Stimulated activated CD8-positive, alpha-beta memory T cell treated with anti-CD3 and anti-CD28 coated beads, Interleukin-12 subunit alpha, Interleukin-12 subunit beta, amount 100 ng/mL, for 4 hours (primary cell): ENCODE measurements at regions not wholly inside any gene's neighbourhood (a gene's known extent, or its start where the extent isn't known, plus 50 kb on each side); places are given as distances from the start of the nearest gene placed in this dataset.
"Not testable (repeated sequence)": the region's sequence is repeated elsewhere in the genome, so short reads cannot be mapped to it uniquely, and the experiment has no call there.

Experiments used
- DNase-seq: peaks from one replicate; pipeline ENCODE4 v3.0.0-alpha.2; 2020; ENCODE audit warnings: low read depth

DNA sequence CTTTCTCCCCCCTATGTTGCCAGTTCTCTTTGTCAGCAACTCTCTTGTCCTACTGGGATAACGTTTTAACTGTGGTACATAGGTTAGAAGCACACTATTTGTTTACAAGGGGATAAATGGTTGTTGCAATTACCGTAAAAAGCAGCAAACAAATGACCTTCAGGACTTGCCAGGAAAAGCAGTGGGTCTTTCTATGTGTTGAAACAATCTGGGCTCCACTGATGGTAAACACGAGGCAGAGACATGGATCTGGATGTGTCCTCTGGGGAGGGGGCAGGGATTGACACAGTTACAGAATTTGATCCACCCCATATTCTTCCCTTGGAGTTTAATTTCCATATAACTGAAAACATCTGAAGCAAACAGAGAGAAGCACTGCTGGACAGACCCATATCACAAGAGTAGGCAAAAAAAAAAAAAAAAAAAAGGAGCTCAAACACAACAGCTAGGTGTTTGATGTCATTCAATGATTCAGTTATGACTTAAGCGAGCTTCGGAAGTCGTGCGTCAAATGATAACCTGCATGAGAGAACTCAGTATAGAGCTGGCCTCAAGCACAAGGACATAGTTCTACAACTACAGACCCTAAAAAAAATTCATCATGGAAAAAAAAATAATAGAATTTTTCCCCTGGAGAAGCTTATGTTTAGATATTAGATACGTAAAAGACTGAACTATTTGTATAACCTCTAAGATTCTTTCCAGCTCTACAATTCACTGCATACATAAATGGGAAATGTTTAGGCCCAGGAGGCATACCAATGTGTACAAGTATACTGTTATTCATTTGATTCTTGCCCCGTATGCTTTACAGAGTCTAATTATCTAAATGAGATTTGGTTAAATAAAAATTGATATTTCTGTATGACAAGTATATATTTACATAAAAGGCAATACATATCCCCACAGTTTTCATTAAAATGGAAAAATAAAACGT is 127.7 kb downstream of the ALDH8A1 start:
- DNase-seq = no peak

DNA sequence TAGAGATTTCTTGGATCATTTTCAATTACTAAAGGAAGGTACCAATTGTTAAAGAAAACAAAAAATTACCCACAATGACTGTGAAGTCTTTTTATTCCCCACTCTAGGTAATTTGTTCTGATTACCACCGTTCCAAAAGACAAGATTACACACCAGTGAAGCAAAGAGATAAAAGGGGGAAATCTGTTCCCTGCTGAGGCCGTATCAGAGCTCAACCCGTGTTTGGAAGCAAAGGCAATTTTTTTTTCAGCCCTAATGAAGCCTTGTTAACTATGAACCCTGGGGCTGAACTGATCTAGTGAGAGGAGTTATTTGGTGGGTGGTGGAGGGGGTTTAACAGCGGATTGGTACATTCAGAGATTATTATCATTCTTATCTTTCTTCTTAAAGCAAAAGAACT is 128.5 kb downstream of the ALDH8A1 start:
- DNase-seq = no peak

DNA sequence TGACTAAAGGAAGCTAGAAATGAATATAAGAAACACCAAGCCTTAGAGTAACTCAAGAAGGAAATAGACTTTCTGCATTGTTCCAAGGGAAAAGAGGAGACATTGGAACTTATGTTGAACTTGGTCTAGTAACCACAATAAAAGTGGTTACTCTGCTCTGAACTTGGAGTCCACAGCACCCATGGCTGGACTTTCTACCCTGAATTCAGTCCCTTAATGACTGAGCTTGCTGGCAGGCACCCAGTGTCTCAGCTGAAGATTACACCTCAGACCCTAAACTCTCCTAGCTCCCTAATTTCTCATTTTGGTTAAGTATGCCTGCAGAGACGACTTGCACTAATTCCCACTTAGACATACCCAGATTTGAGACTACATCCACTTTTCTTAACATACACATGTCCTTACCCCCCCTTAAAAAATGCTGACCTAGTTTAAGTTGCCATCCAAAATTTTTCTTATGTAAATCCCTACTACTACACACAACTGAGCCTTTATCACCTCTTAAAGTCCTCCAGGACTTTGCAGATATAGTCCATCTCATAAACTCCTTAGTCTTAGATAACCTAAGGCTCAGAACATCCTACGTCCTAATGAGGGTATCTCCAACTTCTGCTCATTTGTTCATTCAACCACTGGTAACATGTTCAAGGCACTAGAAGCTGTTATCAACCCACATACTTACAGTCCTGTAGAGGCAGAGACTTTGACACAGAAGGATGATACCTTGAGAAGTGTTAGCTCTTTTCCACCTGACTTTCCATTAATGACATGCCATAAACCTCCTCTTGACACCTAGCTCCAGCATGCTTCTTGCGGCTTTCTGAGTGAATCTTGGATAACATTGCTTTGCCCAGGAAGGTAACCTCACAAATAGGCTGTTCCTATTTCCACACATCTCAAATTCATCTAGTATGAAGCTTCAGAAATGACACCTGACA is 129.8 kb downstream of the ALDH8A1 start:
- no peak for DNase-seq

DNA sequence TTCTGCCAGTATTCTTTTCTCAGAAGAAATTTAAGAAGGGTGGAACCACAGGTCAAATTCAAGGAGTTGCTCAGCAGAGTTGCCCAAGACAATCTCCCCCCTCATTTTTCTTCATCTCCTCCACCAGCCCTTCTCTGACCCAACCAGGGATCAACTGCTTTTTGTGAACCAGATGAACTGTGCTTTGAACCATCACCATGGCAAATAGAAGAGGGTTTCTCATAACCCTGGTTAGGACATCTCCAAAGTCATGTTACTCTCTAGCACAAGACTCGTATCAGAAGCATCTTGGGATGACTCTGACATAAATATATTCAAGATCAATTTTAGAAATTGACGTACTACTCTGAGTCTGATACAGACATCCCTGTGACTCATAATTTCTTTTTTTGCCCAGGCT is 130.7 kb downstream of the ALDH8A1 start:
- DNase-seq = no peak

DNA sequence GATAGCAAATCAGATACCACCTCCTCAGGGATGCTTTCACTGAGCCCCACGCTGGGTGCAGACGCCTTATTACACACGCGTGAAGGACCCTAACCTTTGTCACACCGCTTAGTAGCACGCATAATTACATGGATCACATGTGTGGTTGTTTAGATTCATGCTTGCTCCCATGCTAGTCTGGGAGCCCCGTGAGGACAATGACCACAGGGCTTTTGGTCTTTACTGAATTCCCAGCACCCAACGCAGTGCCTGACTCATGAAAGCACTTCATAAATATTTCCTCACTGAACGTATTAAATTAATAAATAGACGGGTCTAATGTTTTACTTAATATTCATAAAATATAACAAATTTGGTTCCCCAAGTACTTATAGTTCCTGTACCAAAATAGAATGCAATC is 132.5 kb downstream of the ALDH8A1 start:
- no peak for DNase-seq

DNA sequence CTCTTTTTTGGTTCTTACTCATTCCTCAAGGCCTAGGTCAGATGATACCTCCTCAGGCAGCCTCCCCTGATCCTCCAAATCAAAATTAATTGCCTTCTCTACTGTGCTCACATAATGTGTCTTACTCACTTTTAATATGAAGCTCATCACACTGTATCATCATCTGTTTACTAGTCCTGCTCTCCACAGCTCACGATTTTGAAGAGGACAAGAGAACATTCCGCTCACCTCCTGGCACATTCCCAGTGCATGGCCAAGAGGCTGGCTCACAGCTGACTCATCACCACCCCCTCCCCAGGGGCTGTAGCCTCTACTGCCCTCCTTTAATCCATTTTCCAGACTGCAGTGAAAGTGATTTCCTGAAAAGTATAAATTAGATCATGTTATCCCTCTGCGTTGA is 133.1 kb downstream of the ALDH8A1 start:
- no peak for DNase-seq

DNA sequence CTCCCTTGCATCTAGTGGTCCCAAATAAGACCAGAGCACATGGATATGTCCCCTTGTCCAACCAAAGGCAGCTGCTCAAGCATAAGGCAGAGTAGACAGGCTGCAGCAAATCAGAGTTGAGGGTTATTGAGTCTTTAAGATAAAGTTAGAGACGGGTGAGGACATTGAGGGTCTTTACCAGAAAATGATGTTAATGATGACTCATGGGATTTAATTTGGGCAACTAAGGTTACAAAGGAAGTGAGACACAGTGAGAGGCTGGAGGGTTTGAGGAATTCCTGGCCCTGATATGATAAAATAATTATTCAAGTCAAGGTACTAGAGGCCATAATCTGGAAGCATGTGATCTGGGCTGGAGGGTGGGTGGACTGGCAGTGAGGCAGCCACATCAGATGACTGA is 133.6 kb downstream of the ALDH8A1 start:
- DNase-seq = no peak

DNA sequence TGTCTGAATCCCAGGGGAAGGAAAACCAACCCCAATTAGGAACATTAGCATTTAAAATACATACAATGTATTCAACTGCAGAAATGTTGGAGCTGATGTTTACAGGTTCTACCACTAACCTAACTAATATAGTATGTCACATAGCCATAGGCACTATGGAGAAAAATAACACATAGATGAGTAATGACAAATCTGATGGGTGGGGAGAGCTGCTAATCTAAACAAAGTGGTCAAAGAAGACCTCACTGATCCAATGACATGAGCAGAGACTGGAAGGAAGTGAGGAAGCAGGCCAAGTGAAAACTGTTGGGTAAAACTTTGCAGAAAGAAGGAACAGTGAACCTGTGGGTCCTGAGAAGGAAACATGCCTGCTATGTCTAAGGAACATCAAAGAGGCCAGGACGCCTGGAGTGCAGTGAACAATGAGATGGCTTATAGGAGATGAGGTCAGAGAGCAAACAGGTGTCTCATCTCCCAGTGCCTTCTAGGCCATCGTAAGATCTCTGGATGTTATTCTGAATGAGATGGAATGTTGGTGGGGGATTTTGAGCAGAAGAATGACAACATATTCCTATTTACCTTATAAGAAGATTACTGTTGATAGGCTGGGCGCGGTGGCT is 135.7 kb downstream of the ALDH8A1 start:
- no peak for DNase-seq

DNA sequence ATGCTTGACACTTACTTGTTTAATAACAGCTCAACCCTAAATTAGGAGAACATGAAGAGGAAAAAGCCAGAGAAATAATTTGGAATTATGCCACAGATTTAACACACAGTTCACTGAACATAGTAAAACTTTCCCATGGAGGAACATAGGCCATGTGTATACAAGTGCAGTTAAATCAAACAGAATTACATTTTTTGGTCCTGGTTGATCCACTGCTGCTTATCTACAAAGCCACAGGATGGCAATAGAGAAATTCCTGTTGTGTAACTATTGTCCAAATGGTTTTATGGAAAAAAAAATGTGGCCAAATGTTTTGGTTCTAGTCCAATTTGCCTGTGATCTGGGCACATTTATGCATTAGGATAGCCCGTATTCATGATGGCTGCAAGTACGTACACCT is 136.8 kb downstream of the ALDH8A1 start:
- DNase-seq = no peak

DNA sequence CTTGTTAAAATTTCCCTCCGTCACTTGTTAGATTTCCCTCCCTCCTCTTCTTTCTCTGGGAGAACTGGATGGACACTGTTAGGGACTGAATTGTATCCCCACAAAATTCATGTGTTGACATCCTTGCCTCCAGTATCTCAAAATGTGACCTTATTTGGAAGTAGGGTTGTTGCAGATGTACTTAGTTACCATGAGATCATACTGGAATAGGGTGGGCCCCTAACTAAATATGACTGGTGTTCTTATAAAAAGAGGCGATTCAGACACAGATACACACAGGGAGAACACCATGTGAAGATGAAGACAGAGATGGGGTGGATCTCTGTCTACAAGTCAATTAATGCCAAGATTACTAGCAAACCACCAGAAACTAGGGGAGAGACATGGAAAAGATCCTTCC is 139.5 kb downstream of the ALDH8A1 start:
- DNase-seq = no peak

DNA sequence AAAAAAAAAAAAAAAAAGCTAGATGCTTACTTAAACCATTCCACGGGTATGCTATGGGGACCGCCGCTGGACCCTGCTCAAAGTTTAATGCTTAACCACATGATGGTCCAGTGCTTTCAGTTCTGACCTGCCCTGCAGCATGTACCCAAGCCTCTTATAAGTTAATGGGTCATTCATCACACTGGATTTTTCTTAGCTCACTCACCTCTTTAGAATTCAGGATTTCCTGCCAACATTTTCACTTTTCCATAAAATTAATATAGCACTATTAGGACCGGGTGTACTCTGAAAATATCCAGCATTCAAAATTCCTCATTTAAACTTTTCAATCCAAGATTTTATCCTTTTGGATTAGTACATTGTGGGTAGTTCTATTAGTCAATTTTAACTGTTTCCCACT is 140.8 kb downstream of the ALDH8A1 start:
- DNase-seq = no peak

DNA sequence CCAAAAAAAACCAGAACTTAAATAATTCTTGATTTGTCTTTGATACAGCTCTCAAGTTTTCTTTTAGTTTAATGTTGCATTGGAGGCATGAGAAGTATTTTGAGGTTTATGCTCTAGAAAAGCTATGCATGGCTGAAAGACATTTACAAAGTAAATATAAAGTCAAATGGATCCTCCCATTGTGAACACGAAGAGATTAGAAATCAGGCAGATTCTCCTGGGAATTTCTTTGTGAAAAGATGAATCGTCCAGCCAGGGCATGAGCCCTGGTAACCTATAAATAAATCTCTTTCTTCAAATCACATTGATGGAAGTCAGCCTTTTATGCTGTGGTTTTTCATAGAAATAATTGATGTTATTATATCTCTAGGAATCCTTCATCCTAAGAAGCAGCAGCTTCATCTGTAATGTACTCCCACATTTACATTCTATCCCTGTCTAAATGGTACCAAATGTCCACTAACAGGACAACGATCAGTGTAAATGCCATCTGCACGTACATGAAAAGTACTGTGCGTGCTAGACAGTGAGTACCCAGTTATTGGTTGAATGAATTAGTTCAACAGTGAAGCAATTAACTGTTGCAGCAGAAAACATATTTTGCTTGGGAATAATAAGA is 143.6 kb downstream of the ALDH8A1 start:
- no peak for DNase-seq

DNA sequence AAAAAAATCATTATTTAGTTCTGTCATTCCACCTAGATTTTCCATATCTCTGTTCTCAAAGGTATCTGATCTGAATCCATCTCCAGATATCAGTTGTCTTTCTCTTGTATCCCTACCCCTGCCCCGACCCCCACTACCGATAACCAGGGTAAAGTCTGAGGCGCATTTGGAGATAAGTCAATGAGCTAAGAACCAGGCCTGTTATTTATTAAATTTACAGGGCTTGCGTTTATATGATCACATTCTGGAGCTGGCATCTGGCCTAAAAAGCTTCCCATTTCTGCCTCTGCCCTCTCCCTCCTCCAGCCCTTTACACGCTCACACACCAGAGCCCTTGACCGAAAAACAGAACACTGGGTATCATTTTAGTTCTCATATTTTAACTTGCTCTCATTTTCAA is 144.7 kb downstream of the ALDH8A1 start:
- DNase-seq = no peak

DNA sequence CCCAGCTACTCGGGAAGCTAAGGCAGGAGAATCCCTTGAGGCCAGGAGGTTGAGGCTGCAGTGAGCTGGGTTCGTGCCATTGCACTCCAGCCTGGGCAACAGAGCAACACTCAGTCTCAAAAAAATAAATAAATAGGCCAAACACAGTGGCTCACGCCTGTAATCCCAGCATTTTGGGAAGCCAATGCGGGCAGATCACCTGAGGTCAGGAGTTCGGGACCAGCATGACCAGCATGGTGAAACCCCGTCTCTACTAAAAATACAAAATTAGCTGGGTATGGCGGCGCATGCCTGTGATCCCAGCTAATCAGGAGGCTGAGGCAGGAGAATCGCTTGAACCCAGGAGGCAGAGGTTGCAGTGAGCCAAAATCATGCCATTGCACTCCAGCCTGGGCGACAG is 145.6 kb downstream of the ALDH8A1 start:
- DNase-seq = not testable (repeated sequence)

DNA sequence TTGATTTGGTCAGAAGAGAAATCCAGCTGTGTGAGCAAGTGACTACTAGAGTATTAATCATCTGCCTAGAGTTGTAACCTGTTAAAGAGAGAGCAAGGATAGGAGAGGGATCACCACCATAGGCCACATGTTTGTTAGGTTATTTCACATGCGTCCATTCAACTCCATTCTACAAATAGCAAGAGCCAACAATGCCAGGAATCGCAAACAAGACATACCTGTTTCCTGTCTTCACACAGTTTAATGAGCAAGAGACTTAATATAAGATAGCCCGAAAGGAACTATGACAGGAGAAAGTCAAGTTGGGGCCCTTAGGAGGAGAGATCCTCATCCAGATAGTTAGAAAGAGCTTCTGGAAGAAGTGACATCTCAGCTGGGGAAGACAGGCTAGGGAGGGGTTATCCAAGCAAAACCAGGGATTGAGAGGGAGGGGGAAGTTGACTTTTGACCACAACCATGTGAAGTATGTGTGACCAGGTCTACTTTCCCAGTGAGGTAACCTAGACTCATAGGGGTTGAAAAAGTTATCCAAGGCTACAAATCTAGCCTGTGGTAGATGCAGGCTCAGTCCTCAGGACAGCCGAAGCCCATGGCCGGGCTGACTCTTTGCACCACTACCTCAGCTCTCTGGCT is 147.4 kb downstream of the ALDH8A1 start:
- DNase-seq = no peak

DNA sequence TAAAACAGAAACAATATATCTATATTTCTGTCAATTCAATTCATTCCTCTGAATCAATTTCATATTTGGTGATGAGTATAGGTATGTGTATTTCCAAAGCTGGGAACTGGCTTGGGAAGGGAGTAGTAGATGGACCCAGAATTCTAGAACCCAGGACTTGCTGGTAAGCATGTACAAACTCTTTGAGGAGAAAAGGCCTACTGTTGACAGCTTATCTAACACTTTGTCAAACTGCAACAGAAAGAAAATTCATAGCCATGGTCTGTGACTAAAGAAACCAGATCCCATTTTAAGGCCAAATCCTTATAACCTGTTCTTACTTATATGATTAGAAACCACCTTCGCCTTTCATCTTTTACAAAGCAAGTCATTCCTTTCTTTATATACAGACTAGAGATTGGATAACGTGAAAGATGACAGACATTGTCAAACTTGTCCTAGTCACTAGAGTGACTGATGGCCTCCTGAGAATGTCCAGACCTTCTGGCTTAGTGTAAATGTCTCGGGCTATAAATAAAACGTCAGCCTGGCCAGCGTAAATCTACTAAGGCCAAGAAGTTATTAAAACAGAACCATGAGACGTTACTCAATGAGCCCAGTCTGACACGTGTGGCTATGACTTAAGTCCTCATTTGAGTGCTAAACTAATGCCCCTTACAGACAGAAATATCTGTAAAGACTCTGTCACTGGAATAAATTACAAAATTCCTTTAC is 152.3 kb downstream of the ALDH8A1 start:
- DNase-seq = no peak

DNA sequence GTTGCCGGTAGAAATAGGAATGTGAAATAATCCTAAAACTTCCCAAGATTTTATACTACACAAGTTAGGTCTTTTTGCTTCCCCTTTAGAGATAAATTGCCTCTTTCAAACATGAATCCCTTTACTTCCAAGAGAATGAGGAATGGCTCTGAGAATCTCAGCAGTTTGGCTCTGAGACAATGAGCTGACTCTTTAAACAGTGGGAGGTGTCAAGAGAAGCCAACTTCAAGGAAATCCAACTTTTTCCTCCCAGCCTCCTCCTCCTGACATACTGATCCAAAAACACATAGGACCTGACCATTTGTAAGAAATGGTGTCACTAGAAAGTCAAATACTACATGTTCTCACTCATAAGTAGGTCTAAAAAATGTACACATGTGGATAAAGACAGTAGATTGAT is 154.2 kb downstream of the ALDH8A1 start:
- DNase-seq = no peak

DNA sequence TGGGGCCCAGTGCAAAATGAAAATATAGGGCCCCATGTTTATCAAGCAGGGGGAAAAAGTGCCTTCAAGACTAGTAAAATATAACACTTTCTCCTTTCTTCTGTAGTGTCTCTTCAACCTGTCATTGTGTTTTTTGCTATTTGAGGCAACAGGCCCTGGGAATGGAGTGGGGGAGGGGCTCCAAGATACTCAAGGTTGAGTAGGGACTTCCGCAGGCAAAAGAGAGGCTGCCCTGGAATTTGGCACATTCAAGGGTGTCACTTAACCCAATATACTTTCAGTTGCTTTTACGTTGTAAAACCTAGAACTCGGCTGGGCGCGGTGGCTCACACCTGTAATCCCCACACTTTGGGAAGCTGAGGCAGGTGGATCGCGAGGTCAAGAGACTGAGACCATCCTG is 154.9 kb downstream of the ALDH8A1 start:
- no peak for DNase-seq

DNA sequence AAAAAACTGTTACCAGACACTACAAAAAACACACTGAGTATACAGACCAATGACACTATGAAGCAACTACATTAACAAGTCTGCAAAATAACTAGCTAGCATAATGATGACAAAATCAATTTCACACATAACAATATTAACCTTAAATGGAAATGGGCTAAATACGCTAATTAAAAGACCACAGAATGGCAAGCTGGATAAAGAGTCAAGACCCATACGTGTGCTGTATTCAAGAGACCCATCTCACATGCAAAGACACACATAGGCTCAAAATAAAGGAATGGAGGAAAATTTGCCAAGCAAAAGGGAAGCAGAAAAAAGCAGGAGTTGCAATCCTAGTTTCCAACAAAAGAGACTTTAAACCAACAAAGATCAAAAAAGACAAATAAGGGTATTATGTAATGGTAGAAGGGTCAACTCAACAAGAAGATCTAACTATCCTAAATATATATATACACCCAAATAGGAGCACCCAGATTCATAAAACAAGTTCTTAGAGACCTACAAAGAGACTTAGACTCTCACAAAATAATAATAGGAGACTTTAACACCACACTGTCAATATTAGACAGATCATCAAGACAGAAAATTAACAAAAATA is 158.6 kb downstream of the ALDH8A1 start:
- not testable (repeated sequence) for DNase-seq

DNA sequence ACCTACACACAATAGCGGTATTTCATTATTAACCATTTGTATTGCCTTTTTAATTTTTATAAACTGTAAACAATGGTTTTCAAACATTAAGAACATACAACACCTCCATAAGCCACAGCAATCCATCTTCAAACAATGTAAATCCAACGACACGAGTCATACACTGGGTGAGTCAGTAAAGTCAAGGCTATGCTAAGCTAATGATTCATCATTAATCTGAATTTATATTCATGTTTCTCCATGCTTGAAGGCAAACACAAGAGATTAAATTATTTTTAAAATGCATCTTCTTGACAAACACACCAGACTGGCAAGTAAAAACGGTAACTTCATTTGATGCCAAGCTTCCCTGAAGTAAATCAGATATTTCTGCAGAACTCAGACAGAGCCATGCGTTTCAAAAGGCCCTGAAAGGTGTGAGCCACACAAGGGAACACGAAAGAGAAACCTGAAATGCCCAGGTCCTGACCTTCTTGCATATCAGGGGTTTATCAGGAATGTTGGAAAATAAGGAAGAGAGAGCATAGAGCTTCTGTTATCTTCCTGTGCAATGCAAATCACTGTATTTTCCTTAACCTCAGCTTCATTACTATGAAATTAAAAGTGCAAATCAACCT is 162.5 kb downstream of the ALDH8A1 start:
- DNase-seq = no peak
